ENCODE measurements at regions not wholly inside any gene's neighbourhood (a gene's known extent, or its start where the extent isn't known, plus 50 kb on each side); places are given as distances from the start of the nearest gene placed in this dataset.
A peak's percentile ranks its signal among the peaks of the same experiment; 100 is the strongest.

DNA sequence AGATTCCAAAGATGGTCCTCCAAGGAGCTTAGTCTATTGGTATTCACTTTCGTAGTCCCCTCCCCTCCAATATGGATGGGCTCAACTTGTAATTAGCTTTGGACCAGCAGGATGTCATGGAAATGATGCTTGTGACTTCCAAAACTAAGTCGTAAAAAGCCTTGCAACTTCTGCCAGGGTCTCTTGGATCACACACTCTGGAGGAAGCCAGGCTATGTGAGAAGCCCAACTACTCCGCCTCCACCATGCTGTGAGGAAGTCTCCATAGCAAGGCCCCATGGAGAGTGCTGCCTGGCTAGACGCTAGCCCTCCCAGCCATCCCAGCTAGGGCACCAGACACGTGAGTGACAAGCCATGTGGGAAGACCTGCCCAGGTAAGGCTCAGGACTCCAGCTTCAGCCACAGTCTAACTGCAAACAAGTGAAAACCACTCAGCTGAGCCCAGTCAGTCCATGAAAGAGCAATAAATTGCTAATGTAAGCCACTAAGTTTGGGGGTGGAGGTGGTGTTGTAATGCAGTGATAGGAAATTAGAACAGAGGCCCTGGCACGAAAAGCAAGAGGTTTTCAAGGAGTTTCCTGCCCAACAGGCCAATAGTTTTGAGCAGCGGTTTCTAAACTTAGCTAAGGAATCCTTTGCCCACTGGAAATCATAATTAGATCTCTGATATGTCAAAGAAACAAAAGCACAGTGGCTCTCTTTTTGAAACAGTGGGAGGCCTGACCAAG is 77.5 kb upstream of the GLI2 start:
- Histone ChIP-seq H3K9me3 (no peaks in the 10 kb centered on the region), H3K36me3 (replicated peaks) (no peaks in the 10 kb centered on the region), H3K4me3 (no peak overlapping the region), H3K4me1 (no peaks in the 10 kb centered on the region), H3K27me3 (ENCODE audit: low read depth) (no peaks in the 10 kb centered on the region)
- in situ Hi-C loops (cut with MboI; ENCODE audit: low sequenced_read_pairs) = no loop called here
- DNase-seq (ENCODE audit: low spot score in 2 of 2) = no peak

DNA sequence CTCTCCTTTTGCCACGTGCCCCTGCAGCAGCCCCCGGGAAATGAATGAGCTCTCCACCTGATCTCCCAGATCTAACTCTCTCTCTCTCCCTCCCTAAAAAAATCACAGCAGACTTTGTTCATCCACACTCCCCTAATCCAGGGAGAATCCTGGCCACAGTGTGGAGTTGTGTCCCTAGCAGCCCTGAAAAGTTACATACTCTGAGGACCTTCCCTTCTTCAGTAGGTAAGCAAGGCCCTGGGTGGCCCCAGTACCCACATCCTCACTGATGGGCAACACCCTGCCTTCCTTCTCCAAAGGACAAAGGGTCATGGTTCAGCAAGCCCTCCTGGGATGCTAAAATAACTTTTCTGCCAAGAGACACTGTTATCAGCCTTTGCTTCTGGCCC is 76.9 kb upstream of the GLI2 start:
- in situ Hi-C loops (cut with MboI; ENCODE audit: low sequenced_read_pairs) = no loop called here
- Histone ChIP-seq H3K27me3 (ENCODE audit: low read depth) (no peaks in the 10 kb centered on the region), H3K4me1 (no peaks in the 10 kb centered on the region), H3K9me3 (no peaks in the 10 kb centered on the region), H3K36me3 (replicated peaks) (no peaks in the 10 kb centered on the region), H3K4me3 (no peak overlapping the region)
- DNase-seq (ENCODE audit: low spot score in 2 of 2) = no peak

- Histone ChIP-seq H3K36me3 (replicated peaks) (no peaks in the 10 kb centered on the region), H3K9me3 (no peaks in the 10 kb centered on the region), H3K4me3 (no peak overlapping the region), H3K4me1 (no peaks in the 10 kb centered on the region), H3K27me3 (ENCODE audit: low read depth) (no peaks in the 10 kb centered on the region)
- DNase-seq (ENCODE audit: low spot score in 2 of 2) = no peak
- in situ Hi-C loops (cut with MboI; ENCODE audit: low sequenced_read_pairs) = no loop called here
Measured at GRCh38 chr2:120659275-120659977, 76.2 kb upstream of the GLI2 start.

GRCh38 chr2:120660056-120660694 is 75.5 kb upstream of the GLI2 start:
- H3K36me3 ChIP-seq (replicated peaks) = no peaks in the 10 kb centered on the region
- in situ Hi-C loops (cut with MboI; ENCODE audit: low sequenced_read_pairs) = no loop called here
- no peaks in the 10 kb centered on the region for H3K9me3 ChIP-seq
- H3K4me3 ChIP-seq = no peak overlapping the region
- DNase-seq (ENCODE audit: low spot score in 2 of 2) = no peak
- no peaks in the 10 kb centered on the region for H3K4me1 ChIP-seq
- H3K27me3 ChIP-seq (ENCODE audit: low read depth) = no peaks in the 10 kb centered on the region

- DNase-seq (ENCODE audit: low spot score in 2 of 2) = no peak
- Histone ChIP-seq H3K27me3 (ENCODE audit: low read depth) (no peaks in the 10 kb centered on the region), H3K4me3 (no peak overlapping the region), H3K4me1 (no peaks in the 10 kb centered on the region), H3K36me3 (replicated peaks) (no peaks in the 10 kb centered on the region), H3K9me3 (no peaks in the 10 kb centered on the region)
- in situ Hi-C loops (cut with MboI; ENCODE audit: low sequenced_read_pairs) = no loop called here
Measured at GRCh38 chr2:120660771-120661459, 74.8 kb upstream of the GLI2 start.

DNA sequence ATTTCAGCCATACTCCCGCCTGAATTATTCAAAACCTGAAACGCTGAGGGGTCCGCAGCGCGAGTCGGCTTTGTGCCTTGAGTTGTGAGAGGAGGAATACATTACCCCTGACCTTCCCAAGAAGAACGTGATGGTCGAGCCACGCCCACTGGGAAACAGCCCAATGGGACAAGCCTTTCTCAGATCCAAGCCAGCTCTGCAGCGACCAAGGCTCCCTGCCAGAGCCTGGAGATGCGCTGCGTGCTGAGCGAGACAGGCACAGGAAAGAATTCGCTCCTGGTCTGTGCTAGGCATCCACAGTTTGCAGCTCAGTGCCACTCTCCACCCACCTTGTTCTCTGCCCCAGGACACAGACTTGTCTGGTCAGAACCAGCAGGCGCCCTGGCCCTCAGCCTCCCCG is 74.1 kb upstream of the GLI2 start:
- H3K4me3 ChIP-seq = no peak overlapping the region
- in situ Hi-C loops (cut with MboI; ENCODE audit: low sequenced_read_pairs) = no loop called here
- H3K9me3 ChIP-seq = no peaks in the 10 kb centered on the region
- no peak for DNase-seq (ENCODE audit: low spot score in 2 of 2)
- no peaks in the 10 kb centered on the region for H3K4me1 ChIP-seq
- H3K36me3 ChIP-seq (replicated peaks) = no peaks in the 10 kb centered on the region
- no peaks in the 10 kb centered on the region for H3K27me3 ChIP-seq (ENCODE audit: low read depth)

GRCh38 chr2:120662046-120662445 is 73.6 kb upstream of the GLI2 start:
- in situ Hi-C loops (cut with MboI; ENCODE audit: low sequenced_read_pairs) = no loop called here
- Histone ChIP-seq H3K4me1 (no peaks in the 10 kb centered on the region), H3K36me3 (replicated peaks) (no peaks in the 10 kb centered on the region), H3K4me3 (no peak overlapping the region), H3K27me3 (ENCODE audit: low read depth) (no peaks in the 10 kb centered on the region), H3K9me3 (no peaks in the 10 kb centered on the region)
- no peak for DNase-seq (ENCODE audit: low spot score in 2 of 2)

- no peaks in the 10 kb centered on the region for H3K27me3 ChIP-seq (ENCODE audit: low read depth)
- no peaks in the 10 kb centered on the region; the same call in 1 of the 2 replicates for H3K9me3 ChIP-seq
- DNase-seq (ENCODE audit: low spot score in 2 of 2) = no peak
- no peaks in the 10 kb centered on the region for H3K4me1 ChIP-seq
- in situ Hi-C loops (cut with MboI; ENCODE audit: low sequenced_read_pairs) = no loop called here
- H3K4me3 ChIP-seq = no peak overlapping the region
- no peaks in the 10 kb centered on the region for H3K36me3 ChIP-seq (replicated peaks)
Measured at GRCh38 chr2:120662746-120663145, 72.9 kb upstream of the GLI2 start.

DNA sequence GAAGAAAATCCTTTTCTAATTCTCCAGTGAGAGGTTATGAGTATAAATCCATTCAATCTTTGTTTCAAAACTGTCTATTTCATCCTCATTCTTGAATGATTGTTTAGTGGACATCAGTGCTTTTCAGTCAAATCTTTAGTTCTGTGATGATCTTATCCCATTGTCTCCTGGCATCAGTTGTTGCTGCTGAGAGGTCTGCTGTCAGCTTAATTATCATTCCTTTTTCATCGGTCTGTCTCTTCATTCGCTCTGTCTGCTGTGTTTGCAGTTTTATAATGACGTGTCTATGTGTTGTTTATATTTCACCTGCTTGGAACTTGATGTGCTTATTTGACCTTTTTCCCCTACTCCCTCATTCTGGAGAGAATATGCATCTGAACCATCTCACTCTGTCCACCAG is 69.2 kb upstream of the GLI2 start:
- Histone ChIP-seq H3K9me3 (no peaks in the 10 kb centered on the region; the same call in 1 of the 2 replicates), H3K4me1 (no peaks in the 10 kb centered on the region), H3K4me3 (no peak overlapping the region), H3K36me3 (replicated peaks) (no peaks in the 10 kb centered on the region), H3K27me3 (ENCODE audit: low read depth) (no peaks in the 10 kb centered on the region)
- in situ Hi-C loops (cut with MboI; ENCODE audit: low sequenced_read_pairs) = no loop called here
- no peak for DNase-seq (ENCODE audit: low spot score in 2 of 2)

- Histone ChIP-seq H3K4me3 (no peak overlapping the region), H3K27me3 (ENCODE audit: low read depth) (no peaks in the 10 kb centered on the region), H3K4me1 (no peaks in the 10 kb centered on the region), H3K9me3 (no peaks in the 10 kb centered on the region; the same call in 1 of the 2 replicates), H3K36me3 (replicated peaks) (no peaks in the 10 kb centered on the region)
- no peak for DNase-seq (ENCODE audit: low spot score in 2 of 2)
- in situ Hi-C loops (cut with MboI; ENCODE audit: low sequenced_read_pairs) = no loop called here
Measured at GRCh38 chr2:120667981-120668380, 67.7 kb upstream of the GLI2 start.

DNA sequence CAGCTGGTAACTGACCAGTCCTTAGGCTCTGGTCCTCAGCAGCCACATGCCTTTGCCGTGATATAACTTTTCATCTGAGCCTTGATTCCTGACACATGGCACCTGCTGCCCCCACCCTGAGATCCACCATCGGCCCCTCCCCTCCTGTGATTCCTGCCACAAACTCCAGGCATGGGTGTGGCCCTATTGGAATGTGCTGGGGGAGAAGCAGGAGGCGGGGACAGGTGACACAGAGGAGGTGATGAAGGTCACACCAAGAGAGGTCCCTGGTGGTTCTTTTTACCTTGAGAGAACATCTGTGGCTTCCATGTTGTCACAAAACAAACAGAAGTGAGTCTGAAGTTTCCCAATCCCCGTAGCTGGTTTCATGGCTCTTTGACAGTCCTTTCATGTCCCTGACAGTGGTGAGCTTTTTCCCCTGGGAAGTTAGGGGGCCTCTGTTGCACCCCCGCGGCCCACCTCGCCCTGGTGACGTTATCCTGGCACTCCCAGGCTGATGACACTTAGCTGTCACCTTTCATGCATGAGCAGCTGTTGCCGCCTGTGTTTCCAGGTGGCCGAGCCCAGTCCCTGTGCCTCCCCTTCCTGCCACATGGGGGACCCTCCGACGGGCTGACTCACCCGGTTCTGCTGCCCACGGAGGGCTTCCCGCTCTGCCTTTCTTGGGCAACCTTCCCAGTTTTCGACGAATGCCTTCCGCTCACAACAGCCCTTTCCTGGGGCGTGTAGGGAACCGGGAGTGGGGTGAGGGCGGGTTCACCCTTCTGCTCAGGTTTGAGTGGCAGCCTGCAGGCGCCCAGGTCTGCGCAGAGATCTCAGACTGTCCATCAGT is 66.3 kb upstream of the GLI2 start:
- no peak overlapping the region for H3K4me3 ChIP-seq
- DNase-seq (ENCODE audit: low spot score in 2 of 2) = peak; percentile 10 to 71
- H3K27me3 ChIP-seq (ENCODE audit: low read depth) = no peaks in the 10 kb centered on the region
- in situ Hi-C loops (cut with MboI; ENCODE audit: low sequenced_read_pairs) = no loop called here
- H3K36me3 ChIP-seq (replicated peaks) = no peaks in the 10 kb centered on the region
- no peaks in the 10 kb centered on the region; the same call in 1 of the 2 replicates for H3K9me3 ChIP-seq
- no peaks in the 10 kb centered on the region for H3K4me1 ChIP-seq

GRCh38 chr2:120669971-120670370 is 65.7 kb upstream of the GLI2 start:
- in situ Hi-C loops (cut with MboI; ENCODE audit: low sequenced_read_pairs) = no loop called here
- H3K36me3 ChIP-seq (replicated peaks) = no peaks in the 10 kb centered on the region
- H3K9me3 ChIP-seq = no peaks in the 10 kb centered on the region; the same call in 1 of the 2 replicates
- no peaks in the 10 kb centered on the region for H3K27me3 ChIP-seq (ENCODE audit: low read depth)
- DNase-seq (ENCODE audit: low spot score in 2 of 2) = no peak
- no peak overlapping the region for H3K4me3 ChIP-seq
- H3K4me1 ChIP-seq = no peaks in the 10 kb centered on the region

DNA sequence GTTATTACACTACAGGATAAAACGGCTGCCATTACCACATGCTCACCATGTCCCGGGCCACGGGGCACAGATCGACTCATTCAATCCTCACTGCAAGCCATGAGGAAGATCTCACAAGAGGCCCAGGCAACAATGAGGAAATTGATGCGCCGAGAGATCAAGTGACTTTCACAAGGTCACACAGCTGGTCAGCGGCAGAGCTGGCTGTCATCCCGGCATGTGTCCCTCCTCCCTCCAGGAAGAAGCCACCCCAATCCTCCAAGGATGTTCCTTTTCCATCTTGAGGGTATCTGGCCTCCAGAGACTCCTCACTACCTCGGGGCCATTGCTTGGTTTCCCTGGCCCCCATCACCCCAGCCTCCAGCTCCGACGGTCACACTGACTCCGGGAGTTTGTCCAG is 65.3 kb upstream of the GLI2 start:
- in situ Hi-C loops (cut with MboI; ENCODE audit: low sequenced_read_pairs) = no loop called here
- H3K27me3 ChIP-seq (ENCODE audit: low read depth) = no peaks in the 10 kb centered on the region
- DNase-seq (ENCODE audit: low spot score in 2 of 2) = no peak

More for the DNA sequence above, 65.3 kb upstream of the GLI2 start:
- Histone ChIP-seq H3K36me3 (replicated peaks) (no peaks in the 10 kb centered on the region), H3K4me1 (no peaks in the 10 kb centered on the region), H3K9me3 (no peaks in the 10 kb centered on the region; the same call in 1 of the 2 replicates), H3K4me3 (no peak overlapping the region)
